Fibroblast of pulmonary artery (primary cell): ENCODE measurements at regions not wholly inside any gene's neighbourhood (a gene's known extent, or its start where the extent isn't known, plus 50 kb on each side); places are given as distances from the start of the nearest gene placed in this dataset.

Source experiments
- DNase-seq: peaks from one replicate; pipeline ENCODE4 v3.0.0-alpha.2; 2010; ENCODE audit warnings: low read depth
- H3K4me3 ChIP-seq: replicated peaks from 2 replicates; pipeline ENCODE4 v1.5.1; 2011; ENCODE audit warnings: low read depth, mild to moderate bottlenecking, control low read depth, low read length, moderate library complexity
- TF ChIP-seq, protein P1 (sequence below): IDR thresholded peaks from 2 replicates; pipeline ENCODE4 v1.5.1; 2011; ENCODE audit warnings: mild to moderate bottlenecking, control low read depth, low read length, inconsistent platforms; ENCODE audit errors: missing control alignments

DNA sequence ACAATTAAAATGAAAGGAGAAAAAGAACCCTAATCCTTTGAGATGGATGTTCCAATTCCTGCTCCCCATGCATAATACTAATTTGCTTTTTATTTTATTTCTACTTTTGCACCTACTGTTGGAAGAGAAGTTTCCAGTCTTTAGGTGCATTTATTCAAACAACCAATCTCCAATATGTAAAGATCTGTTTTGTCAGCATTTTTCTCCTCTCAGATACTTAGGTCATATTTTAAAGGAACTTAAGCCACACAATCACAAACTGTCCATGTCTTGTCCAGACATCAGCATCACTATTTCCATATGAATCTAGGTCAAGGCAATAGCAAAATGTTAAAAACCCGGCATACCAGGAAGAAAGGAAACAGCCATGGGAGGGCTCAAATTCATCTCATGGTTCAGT lies 1023.2 kb downstream of the BCL11A start:
- DNase-seq: no peak
- no peak overlapping the region for H3K4me3 ChIP-seq
- TF ChIP-seq, protein P1, sequence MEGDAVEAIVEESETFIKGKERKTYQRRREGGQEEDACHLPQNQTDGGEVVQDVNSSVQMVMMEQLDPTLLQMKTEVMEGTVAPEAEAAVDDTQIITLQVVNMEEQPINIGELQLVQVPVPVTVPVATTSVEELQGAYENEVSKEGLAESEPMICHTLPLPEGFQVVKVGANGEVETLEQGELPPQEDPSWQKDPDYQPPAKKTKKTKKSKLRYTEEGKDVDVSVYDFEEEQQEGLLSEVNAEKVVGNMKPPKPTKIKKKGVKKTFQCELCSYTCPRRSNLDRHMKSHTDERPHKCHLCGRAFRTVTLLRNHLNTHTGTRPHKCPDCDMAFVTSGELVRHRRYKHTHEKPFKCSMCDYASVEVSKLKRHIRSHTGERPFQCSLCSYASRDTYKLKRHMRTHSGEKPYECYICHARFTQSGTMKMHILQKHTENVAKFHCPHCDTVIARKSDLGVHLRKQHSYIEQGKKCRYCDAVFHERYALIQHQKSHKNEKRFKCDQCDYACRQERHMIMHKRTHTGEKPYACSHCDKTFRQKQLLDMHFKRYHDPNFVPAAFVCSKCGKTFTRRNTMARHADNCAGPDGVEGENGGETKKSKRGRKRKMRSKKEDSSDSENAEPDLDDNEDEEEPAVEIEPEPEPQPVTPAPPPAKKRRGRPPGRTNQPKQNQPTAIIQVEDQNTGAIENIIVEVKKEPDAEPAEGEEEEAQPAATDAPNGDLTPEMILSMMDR: no peak

DNA sequence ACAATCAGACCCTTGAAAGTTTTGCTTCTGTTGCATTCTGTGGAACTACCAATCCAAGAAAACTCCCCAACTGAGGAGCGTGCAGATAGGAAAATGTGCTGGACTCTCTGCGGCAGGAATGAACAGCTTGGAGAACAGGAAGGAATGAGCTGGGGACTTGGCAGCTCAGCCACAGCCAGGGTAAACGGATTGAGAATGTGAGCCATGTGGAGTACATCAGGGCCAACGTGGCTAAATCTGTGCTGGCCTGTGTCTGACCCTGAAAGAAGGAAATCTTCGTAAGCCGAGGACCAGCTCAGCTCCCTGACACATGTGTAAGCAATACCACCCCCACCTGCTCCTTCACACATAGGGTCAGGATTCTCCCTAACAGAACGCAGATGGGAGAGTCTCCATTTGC lies 1023.7 kb downstream of the BCL11A start:
- TF ChIP-seq, protein P1: no peak
- H3K4me3 ChIP-seq: no peak overlapping the region
- DNase-seq: no peak

DNA sequence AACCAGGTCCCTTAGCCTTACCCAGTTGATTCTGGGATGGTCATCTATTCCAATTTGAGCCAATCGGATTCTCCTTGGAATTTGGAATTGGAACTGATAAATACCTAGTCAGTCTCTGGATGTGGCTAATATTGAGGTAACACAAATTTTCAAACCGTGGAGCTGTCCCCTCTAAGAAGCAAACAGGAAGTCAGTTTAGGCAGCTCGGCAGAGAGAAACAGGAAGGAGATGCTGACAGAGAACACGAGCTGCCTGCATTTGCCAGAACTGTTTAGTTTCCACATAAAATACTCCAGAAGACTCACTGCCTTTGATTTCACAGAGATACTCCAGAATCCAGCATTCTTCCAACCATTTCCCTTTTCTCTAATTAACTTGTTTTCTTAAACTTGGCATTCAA lies 1024.9 kb downstream of the BCL11A start:
- H3K4me3 ChIP-seq: no peak overlapping the region
- DNase-seq: no peak
- TF ChIP-seq, protein P1: no peak

DNA sequence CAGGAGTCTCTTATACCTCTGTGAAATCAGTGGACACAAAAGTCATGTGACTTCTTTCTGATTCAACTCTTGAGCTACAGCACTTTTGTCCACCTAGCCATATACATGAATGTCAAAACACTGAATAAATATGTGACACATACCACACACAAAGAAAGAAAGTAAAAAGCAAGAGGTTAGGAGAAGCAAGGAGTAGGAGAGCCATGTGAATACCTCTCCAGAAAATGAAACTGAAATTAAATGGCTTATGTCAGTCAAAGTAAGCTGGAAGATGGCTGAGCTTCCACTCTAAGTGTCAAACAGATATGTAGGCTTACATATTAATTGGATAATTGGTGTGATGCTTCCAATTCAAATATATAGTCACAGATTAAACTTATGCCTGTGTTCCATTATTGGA lies 1050.5 kb downstream of the BCL11A start:
- no peak for DNase-seq
- H3K4me3 ChIP-seq: no peak overlapping the region
- TF ChIP-seq, protein P1: no peak

DNA sequence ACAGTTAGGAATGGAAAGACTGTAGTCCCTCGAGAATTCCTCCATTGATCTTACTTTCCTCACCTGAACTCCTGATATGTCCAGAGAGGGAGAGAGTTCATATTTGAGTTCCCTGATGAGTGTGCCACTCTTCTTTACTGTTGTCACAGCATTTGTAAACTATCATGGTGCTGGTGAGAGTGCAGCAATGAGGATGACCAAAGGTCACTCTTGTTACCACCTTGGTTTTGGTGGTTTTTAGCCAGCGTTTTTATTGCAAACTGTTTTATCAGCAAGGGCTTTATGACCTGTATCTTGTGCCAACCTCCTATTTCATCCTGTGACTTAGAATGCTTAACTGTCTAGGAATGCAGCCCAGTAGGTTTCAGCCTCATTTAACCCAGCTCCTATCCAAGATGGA lies 1062.5 kb downstream of the BCL11A start:
- H3K4me3 ChIP-seq: no peak overlapping the region
- DNase-seq: no peak
- TF ChIP-seq, protein P1: no peak

DNA sequence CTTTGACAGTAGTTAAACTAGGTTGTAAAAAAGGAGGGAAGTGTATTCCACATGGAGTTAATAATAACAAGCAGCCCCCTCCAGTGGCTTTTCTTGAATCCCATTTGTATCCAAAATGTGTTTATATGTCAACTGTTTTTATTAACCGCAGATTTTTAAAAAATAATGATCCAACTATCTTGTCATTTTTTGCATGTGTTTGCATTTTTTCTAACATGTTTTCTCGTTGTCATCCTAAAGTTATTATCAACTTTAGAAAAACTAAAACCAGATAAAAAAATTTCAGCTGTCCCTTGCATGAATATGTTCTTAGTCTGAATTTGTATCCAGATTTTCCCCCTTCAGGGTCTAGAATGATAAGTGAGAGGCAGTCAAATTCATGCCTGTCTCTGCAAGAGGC lies 1063.3 kb downstream of the BCL11A start:
- H3K4me3 ChIP-seq: no peak overlapping the region
- TF ChIP-seq, protein P1: no peak
- DNase-seq: no peak

DNA sequence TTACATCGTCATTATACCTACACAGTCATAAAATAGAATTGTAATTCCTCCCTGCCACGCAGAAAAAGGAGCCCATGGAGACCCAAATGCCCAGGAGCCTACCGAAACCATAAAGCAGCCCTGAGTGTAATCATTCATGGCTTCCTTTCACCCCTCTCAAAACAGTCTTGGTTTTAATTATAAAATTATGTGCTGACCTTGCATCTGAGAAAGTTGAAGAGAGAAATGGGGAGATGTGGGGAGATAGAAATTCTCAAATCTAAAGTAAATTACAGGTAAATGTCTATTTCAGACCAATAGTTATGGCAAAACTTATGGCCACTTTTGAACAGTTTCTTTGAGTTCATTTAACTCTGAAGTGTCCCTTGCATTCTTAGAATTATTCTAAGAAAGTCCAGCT lies 1068.8 kb downstream of the BCL11A start:
- TF ChIP-seq, protein P1: no peak
- no peak overlapping the region for H3K4me3 ChIP-seq
- DNase-seq: no peak
